IPS-NIHi11 (cell line): ENCODE measurements at regions not wholly inside any gene's neighbourhood (a gene's known extent, or its start where the extent isn't known, plus 50 kb on each side); places are given as distances from the start of the nearest gene placed in this dataset.

Experiments
- DNase-seq: peaks from one replicate; pipeline ENCODE4 v3.0.0; 2012; ENCODE audit warnings: mixed read lengths, low spot score

DNA sequence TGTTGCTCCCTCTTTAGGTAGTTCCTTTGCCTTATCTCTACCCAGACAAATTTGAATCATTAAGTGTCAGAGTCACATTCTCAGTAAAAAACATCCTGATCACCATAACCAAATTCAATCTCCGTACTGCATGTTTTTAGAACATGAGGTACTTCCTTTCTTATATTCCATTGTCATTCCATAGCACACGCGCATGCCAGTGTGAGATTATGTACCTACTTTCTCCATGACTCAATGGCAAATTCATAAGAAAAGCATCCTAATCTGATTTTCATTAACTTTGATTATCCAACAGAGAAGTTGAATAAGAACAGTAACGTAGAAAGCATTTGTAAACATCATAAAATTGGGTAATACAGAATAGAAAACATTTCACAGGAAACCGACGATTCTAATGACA is 1118.6 kb upstream of the CDH9 start:
- DNase-seq: no peak

DNA sequence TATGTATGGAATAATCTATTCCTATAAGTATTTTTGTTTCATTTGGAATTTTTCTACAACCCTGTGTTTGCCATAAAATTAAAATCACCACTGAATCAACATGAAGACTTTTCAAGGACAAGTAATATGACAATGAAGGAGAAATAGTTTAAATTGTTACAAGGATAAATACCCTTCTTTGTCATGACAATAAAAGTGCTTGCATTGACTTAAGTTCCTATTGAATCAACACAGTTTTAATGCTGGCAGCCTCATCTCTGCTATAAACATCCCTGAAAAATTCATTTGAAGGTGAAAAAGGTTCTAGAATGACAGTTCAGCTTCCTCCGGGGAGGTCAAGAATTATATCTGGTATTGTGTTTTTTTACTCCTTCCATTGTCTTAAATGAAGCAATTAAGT is 1105.1 kb upstream of the CDH9 start:
- no peak for DNase-seq

DNA sequence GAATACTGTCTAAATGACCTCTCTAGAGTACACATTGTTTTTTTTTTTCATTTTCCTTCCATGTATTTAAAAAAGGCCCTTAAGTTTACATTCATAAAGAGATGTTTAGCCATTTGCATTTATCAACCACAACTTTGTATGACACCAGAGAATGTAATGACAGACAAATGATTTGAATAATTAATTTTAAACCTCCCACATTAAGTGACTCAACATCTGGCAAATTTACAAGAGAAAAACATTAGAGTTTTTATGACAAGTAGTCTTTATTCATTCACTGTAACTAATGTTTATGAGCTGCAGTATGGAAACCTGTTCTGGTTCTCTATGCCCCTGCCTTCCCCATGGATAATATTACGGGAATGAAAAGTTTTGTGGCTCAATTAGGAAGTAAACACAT is 1093.8 kb upstream of the CDH9 start:
- no peak for DNase-seq

DNA sequence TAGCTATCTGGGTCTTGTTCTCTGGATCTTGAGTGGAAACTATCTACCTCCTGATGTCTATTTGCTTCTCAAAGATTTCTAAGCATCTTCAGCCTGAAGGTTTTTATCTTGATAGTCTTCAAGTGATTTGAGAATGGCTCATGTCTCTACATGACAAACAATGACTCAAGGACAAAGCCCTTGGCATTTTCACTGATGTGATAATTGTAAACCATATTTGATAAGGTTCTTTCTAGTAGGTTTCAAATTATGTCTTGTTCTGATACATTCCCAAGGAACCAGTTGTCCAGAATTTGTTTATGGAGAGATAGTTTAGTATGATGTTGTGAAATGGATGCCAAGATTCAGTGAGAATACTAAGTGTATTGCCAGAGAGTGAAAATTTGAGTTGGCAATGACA is 1079.3 kb upstream of the CDH9 start:
- DNase-seq: no peak

DNA sequence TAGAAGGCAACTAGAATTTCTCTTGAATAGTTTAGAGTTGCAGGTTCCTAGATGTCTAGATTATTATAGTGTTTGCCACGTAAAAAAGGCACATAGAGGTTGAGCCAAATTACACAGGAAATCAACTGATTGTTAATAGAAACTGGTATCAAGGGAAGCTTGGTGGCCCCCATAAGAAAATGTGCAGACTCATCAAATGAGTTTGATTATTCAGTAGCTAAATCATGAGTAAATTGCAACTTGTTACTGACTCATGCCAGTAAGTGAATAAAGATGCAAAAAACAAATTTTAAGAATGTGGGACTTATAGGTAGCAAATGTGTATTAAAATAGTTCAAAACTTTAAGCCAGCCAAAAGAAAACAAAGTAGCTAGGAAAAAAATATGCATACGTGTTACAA is 1078.9 kb upstream of the CDH9 start:
- no peak for DNase-seq

DNA sequence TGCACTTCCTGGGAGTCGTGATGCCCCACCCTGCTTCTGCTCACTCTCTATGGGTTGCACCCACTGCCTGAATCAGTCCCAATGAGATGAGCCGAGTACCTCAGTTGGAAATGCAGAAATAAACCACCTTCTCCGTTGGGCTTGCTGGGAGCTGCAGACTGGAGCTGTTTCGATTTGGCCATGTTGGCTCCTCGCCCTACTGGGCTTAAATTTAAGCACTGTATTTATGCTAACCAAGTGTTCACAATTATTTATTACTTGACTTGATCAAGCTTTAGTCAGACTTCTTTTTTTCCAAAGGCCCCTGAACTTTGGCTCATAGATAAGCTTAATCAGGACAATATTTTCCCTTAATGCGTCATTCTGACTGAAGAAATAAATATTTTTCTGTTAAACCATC is 1072.4 kb upstream of the CDH9 start:
- DNase-seq: no peak

DNA sequence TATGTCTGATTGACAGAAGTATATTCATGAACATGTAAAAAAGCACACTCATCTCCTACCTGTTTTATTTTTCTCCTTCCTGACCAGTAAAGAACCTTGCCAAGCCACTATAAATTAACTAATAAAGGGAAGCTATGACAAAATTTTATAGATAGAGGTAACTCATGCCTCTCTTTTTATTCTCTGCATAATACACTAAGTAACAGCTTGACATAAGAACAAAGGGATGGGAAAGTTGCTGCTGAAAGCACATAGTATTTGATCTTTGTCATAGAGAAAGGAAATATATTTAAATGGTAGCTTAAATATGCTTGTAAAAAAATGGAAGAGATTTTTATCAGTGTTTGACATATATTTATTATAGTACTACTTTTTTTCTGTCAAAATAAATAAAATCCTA is 1065.7 kb upstream of the CDH9 start:
- DNase-seq: no peak

DNA sequence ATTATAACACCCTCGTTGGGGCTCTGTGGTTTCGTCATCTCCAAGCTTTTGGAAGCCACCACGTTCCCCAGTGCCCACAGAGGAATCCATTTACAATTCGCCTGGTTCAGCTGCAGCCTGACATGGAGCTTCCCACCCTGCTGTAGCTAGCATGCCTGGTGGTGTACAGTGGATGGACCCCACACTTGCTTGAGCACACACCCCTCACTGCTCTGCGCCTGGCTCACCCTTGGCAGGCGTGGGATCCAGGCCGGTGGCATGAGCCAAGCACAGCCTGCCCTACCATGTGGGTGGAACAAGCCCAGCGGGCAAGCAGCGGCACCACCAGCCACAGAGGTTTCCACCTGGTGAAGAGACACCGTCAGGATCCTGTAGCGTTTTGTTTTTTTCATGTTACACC is 1045.7 kb upstream of the CDH9 start:
- DNase-seq: no peak

DNA sequence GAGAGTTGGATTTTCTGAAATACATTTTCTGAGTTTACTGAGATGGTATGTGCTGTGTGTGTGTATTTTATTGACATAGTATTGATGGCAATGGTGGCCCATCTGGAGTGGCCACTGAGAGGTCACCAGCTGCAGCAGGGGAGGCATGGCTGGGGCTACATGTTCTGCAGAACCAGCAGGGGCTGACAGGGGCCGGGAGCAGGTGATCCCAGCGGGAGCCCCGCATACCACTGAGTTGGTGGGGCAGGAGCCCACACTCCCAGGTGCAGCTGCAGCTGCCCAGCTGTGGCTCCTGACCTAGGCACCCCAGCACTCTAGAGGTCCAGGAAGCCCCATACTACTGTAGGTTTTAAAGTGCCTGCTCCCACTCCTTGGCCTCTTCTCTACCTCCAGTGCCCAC is 1044.2 kb upstream of the CDH9 start:
- DNase-seq: no peak

DNA sequence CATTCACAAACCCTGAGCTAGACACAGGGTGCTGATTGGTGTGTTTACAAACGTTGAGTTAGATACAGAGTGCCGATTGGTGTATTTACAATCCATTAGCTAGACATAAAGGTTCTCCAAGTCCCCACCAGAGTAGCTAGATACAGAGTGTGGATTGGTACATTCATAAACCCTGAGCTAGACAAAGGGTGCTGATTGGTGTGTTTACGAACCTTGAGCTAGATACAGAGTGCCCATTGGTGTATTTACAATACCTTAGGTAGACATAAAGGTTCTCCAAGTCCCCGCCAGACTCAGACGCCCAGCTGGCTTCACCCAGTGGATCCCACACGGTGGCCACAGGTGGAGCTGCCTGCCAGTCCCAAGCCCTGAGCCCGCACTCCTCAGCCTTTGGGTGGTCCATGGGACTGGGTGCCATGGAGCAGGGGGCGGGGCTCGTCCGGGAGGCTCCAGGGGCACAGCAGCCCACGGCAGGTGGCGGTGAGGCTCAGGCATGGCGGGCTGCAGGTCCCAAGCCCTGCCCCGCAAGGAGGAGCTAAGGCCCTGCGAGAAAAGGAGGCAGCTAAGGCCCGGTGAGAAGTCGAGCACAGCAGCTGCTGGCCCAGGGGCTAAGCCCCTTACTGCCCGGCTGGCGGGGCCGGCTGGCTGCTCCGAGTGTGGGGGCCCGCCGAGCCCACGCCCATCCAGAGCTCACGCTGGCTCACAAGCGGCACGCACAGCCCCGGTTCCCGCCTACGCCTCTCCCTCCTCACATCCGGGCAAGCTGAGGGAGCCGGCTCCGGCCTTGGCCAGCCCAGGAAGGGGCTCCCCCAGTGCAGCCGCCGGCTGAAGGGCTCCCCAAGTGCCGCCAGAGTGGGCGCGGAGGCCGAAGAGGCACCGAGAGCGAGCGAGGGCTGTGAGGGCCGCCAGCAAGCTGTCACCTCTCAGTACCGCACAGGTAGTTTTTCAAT is 1039.2 kb upstream of the CDH9 start:
- no peak for DNase-seq

DNA sequence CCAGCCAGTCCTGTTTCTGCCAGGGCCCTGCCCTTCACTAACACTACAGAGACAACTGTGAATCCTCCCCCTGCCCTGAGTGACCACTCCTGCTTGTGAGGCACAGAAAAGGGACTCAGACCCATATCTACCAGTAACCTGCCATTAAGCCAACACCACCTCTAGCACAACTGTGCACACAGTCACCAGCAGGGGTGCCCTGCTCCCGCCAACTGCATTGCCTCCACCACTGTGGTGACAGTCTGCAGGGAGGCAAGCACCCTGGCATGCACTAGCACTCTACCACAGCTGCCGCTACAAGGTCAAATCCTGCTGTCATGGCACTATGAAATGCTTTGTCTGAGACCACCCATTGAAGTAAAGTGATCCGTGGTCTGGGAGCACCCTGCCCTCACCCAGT is 1028.5 kb upstream of the CDH9 start:
- DNase-seq: peak; percentile 5

DNA sequence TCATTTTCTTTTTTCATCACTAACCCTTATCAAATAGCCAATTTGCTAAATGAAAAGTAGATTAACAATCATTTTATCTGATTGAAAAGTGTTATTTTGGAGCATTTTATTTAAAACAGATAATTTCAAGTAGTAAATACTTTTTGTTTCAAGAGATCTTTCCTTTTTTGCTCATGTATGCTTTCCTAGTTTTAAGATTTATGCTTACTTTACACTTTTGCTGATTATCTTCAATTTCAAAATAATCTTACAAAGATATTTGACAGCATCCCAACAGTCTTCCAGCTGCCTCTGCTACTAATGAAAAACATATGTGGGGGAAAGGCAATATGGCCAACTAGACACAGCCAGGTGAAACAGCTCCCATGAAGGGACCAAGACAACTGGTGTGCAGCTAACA is 1027.3 kb upstream of the CDH9 start:
- DNase-seq: no peak

DNA sequence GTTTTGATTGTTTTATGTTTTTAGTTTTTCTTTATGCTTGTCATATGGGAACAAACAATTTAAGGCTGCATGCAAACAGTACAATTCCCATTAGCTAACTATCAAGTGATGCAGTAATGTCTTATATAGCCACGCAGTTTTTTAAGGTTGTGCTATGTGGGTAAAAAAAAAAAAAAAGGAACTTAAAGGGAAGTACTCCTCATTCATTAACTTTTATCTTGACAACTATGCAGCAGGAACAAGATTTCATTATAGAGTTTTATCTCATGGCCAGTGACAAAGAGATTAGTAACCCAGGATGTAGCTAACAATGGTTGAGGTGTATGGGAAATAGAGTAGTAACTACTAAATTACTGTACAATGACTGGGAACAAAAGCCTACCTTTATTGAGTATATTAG is 1008.2 kb upstream of the CDH9 start:
- no peak for DNase-seq

DNA sequence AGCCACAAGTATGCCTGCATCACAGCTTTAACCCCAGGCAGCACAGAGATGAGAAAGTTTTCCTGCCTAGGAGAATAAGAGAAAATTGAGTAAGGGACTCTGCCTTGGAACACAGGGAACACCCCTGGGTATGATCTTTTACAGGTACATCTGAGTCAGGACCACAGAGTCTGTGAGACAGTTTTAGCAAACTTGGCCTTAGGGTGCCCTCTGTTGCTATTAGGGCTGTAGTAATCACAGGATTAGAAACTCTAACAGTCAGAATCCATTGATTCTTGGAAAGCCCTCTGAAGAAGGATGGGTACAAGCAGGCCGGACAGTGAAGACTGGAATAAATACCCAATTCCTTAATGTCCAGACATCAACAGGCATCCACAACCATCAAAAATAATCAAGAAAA is 989.5 kb upstream of the CDH9 start:
- no peak for DNase-seq

DNA sequence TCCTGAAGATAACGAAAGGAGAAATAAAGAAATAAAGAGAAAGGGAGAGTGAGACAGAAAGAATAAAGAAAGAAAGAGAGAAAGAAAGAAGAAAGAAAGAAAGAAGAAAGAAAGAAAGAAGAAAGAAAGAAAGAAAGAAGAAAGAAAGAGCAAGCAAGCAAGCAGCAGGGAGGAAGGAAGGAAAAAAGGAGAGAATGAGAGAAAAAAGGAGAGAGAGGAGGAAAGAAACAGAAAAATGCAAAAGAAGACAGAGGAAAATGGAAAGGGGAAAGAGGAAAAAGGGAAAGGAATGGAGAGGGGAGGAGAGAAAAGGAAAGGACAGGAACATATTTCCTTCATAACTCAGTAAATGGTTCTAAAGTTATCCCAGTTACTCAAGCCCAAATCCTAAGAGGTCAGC is 978.8 kb upstream of the CDH9 start:
- no peak for DNase-seq

DNA sequence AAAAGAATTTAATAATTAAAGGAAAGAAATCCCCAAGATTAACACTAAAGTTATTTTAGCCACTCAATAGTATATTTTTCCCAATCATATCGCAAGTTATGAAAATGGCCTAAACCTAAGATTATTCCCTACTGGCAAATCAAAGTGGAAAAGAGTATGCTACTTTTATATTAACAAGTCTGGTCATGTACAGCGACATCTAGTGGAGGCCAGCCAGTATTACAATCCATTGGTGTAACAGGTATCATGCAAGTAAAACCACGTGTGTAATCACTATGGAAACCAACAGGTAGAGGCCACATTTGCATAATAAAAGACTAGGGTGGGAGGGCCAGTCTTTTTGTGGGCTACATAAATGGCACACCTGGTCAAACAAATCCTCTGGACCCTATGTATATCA is 976.4 kb upstream of the CDH9 start:
- no peak for DNase-seq

DNA sequence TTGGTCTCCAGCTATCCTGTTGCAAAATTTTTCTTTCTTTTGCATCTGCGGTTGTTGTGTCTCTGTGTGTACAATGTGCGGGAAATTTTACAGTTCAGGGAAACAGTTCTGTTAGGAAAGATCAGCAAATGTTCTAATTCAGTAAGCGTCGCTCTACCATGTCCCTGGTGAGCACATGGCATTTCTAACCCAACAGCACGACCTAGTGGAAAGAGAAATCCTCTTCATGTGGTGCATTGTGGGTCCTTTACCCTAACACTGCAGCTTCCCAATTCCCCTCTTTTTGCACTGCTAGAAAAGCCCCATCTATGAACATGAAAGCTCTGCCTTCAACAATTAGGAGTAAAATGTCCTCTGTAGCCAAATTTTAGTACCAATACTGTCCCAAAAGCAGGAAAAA is 974.2 kb upstream of the CDH9 start:
- DNase-seq: no peak

DNA sequence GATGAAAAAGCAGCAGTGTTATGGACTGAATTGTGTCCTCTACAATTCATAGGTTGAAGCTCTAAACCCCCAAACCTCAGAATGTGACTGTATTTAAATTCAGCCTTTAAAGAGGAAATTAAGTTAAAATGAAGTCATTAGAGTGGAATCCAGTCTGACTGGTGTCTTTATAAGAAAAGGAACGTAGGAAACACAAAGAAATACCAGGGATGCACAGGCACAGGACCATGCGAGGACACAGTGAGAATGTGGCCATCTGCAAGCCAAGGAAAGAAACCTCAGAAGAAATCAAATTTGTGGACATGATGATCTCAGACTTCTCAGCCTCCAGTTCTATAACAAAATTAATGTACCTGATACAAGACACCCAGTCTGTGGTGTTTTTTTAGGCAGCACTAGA is 971.2 kb upstream of the CDH9 start:
- no peak for DNase-seq

DNA sequence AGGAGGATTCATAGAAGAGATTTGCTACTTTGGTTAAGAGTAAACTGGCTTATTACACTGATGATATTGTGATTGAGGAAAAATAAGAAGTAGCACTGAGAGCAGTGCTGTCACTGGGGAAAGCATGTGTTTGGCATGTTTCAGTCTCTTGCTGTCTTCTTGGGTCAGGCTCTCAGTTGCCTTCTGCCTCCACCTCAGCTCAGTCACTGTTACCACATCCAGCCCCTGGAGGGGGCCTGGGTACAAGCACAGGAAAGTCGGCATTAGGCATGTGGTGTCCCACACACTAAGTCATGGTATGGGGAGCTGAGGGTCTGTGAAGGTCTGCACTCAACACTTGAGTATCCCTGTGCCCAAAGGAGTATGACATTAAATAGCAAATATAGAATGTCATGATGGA is 958.3 kb upstream of the CDH9 start:
- DNase-seq: no peak

DNA sequence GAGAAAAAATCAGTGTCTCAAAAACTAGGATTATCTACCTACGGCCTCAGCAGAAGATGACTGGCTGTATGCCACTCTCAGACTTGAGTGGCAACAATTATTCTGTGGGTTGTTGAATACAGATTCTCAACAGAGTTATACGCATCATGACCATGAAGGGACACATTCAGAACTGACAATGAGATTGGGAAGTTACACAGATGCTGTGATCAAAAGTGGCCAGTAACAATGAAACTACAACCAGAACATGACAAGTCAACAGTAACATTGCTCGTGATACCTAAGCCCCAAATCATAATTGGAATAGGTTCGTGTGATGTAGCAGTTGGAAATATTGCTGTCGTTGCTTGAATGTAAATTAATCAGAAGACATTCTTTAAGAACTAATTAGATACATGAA is 957.5 kb upstream of the CDH9 start:
- DNase-seq: no peak

DNA sequence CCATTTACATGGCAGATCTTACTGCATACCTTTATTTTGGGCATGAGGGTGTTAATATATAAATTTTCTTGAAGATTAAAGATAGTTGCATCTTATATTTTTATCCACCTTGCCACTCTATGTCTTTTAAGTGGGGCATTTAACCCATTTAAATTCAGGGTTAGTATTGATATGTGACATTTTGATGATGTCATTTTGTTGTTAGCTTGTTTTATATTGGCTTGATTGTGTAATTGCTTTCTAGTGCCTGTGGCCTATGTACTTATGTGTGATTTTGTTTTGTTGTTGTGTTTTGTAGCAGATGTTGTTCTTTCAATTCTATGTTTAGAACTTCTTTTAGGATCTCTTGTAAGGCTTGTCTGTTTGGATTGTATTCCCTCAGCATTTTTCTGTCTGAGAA is 939.9 kb upstream of the CDH9 start:
- DNase-seq: no peak

DNA sequence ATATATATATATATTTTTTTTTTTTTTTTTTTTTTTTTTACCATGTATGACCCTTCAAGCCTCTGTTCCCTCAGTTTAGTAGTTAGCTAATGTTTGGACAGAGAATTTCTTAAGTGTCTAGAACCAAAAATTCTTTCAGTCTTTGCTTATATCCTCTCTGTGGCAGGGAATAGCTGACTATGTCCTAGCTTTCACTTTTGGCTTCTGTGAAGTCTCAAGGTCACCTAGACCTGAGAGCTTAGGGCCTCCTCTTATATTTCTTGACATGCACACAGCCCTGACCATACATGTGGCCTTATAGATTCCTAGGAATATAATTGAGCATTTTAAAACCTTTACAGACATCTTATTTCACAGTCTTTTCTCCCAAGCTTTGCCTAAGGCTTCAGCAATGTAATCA is 930.8 kb upstream of the CDH9 start:
- DNase-seq: no peak

DNA sequence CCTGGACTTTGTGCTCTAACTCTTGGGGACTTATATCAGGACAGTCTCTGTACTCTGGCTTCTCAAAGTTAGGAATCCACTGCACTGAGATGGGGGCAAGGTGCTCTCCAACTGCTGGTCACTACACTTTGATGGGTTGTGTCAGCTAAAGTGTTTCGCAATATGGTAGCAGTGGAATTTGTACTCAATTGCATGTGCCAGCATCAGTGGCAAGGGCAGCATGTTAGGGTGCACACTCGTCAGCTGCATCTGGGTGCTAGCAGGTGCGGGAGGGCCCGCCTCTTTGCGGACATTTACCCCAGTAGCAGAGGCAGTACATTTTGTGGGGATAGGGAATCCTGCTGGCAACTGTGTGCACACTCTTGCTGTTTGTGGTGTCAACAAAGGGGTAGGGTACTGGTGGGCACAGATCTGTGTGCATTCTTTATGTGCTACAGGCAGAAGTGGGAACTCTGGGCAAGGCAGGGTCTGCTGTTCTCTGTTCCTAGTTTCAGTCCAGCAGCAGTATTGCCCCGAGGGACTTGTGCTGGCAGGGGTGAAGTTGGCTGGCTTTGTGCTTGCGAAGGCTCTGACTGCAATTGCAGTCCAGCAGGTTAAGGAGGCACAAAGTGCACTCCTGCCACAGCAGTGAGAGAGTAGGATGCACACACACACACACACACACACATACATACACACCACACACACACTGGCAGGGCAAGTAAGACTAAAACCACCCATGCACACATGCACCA is 924.8 kb upstream of the CDH9 start:
- no peak for DNase-seq

DNA sequence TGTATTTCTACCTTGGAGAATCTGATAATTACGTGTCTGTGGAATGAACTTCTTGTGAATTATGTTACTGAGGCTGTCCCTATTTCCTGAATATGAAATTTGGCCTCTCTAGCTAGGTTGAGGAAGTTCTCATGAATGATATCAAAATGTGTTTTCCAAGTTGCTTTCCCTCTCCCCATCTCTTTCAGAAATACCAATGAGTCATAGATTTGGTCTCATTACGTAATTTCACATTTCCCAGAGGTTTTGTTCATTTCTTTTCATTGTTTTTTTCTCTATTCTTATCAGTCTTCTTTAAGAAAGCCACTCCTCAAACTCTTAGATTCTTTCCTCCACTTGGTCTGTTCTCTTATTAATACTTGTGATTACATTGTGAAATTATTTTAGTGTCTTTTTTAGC is 923.8 kb upstream of the CDH9 start:
- DNase-seq: no peak
